ENCODE measurements at regions not wholly inside any gene's neighbourhood (a gene's known extent, or its start where the extent isn't known, plus 50 kb on each side); places are given as distances from the start of the nearest gene placed in this dataset.
"Not testable (repeated sequence)": the region's sequence is repeated elsewhere in the genome, so short reads cannot be mapped to it uniquely, and the experiment has no call there.

DNA sequence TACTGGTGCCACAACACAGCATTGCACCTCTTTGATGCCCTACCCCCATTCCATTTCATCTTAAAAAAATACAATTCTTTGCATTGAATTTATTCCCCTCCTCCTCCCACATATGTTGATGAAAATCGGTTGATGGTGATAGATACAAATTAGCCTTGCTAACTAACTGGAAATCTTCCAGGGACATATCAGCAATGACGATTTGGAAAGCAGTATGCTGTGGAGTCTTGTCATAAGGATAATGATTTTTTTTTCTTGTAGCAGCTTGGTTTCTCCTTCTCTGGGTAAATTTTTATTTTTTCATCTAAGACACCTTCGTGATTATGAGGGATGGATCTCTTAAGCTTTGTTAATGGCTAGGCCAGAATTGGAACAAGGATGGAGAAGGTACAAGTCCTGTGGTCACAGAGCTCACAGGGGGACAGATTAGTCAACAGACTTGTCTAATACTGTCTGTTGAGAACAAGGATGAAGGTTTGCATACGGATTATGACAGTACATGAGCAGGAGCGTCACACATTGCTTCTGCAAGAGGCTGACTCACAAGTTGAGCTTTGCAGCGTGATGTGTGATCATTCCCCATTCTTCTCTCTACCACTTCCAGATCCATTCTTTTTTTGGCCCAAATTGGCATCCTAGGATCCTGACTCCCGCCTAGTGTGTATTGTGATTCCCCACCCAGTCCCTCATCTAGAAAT, 233.1 kb upstream of the FERMT1 start:
- H3K27ac ChIP-seq (ENCODE audit: low read depth in 1 of 2, low read length in 1 of 2), result no peak overlapping the region
- no peak overlapping the region for H3K4me3 ChIP-seq (ENCODE audit: low read length in 2 of 2)
- no peaks in the 10 kb centered on the region for H3K36me3 ChIP-seq (ENCODE audit: control insufficient read depth in 2 of 2, insufficient read depth in 2 of 2, low read length in 1 of 2)
- no peak for DNase-seq (ENCODE audit: low read depth in 6 of 9, low spot score in 9 of 9)
- WGBS, result 90% methylated on average over 7 of the region's 7 CpGs
- no peaks in the 10 kb centered on the region for H3K4me1 ChIP-seq (ENCODE audit: control insufficient read depth in 2 of 2, insufficient read depth in 2 of 2, low read length in 2 of 2)
- H3K9me3 ChIP-seq (ENCODE audit: control insufficient read depth in 2 of 2, insufficient read depth in 1 of 2, low read length in 1 of 2), result no peaks in the 10 kb centered on the region
- H3K27me3 ChIP-seq (ENCODE audit: control insufficient read depth in 2 of 2, insufficient read depth in 1 of 2, low read length in 1 of 2), result no peaks in the 10 kb centered on the region

DNA sequence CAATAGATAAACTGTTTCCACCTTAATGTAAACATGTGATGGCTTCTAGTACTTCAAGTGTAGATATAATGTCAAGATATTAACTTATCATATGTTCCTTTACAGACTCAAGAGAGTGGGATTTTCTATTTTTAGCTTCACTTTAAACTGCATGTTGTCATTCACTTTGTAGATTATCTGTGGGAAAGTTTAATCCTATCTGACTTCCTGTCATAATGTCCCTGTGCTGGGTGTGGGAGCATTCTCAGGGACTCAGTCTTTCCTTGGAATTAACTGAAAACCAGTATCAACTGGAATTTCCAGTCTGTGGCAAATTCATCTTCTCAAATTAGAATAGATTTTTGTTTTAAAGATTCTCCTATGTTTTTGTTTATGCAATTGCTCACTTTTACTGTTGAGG, 226.1 kb upstream of the FERMT1 start:
- H3K27ac ChIP-seq (ENCODE audit: low read depth in 1 of 2, low read length in 1 of 2), result no peak overlapping the region
- H3K9me3 ChIP-seq (ENCODE audit: control insufficient read depth in 2 of 2, insufficient read depth in 1 of 2, low read length in 1 of 2), result no peaks in the 10 kb centered on the region
- H3K27me3 ChIP-seq (ENCODE audit: control insufficient read depth in 2 of 2, insufficient read depth in 1 of 2, low read length in 1 of 2), result no peaks in the 10 kb centered on the region
- H3K4me3 ChIP-seq (ENCODE audit: low read length in 2 of 2), result no peak overlapping the region
- DNase-seq (ENCODE audit: low read depth in 6 of 9, low spot score in 9 of 9), result no peak
- no peaks in the 10 kb centered on the region for H3K4me1 ChIP-seq (ENCODE audit: control insufficient read depth in 2 of 2, insufficient read depth in 2 of 2, low read length in 2 of 2)
- H3K36me3 ChIP-seq (ENCODE audit: control insufficient read depth in 2 of 2, insufficient read depth in 2 of 2, low read length in 1 of 2), result no peaks in the 10 kb centered on the region

DNA sequence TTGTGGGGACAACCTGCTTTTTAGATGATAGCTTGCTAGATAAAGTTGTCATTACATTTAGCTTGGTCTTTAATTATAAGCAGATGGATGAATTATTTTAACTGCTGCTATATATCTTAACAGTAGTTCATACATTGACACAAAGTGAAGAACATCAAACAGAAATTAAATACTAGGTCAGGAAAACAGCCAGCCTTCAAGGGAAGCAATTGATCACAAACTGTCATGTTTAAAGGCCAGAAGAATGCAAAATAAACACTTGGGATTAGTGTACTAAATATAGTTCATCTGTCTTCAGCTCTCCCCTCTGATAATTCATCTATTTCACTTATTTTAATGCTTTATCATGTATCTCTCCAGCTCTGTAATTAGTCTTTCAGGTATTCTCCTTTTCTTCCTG, 225.1 kb upstream of the FERMT1 start:
- H3K4me1 ChIP-seq (ENCODE audit: control insufficient read depth in 2 of 2, insufficient read depth in 2 of 2, low read length in 2 of 2), result no peaks in the 10 kb centered on the region
- no peaks in the 10 kb centered on the region for H3K36me3 ChIP-seq (ENCODE audit: control insufficient read depth in 2 of 2, insufficient read depth in 2 of 2, low read length in 1 of 2)
- H3K9me3 ChIP-seq (ENCODE audit: control insufficient read depth in 2 of 2, insufficient read depth in 1 of 2, low read length in 1 of 2), result no peaks in the 10 kb centered on the region
- H3K27ac ChIP-seq (ENCODE audit: low read depth in 1 of 2, low read length in 1 of 2), result no peak overlapping the region
- no peak overlapping the region for H3K4me3 ChIP-seq (ENCODE audit: low read length in 2 of 2)
- no peaks in the 10 kb centered on the region for H3K27me3 ChIP-seq (ENCODE audit: control insufficient read depth in 2 of 2, insufficient read depth in 1 of 2, low read length in 1 of 2)
- no peak for DNase-seq (ENCODE audit: low read depth in 6 of 9, low spot score in 9 of 9)

DNA sequence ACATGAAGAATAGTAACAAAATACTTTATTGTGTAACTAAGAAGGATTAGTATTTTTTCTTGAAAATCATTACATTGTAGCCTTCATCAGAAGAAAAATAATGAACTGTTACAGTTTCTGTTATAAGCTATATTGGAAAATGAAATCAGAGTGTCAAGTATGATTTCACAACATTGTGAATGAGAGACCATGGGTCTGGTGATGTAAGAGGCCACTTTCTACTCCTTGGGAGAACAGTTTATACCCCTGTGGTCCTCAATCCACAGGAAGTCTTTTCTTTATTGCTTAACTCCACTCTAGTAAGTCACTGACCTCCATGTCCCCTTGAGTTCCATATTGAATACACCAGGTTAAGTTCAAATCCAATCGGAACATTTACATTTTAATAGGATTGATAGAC, 218.7 kb upstream of the FERMT1 start:
- Histone ChIP-seq H3K36me3 (ENCODE audit: control insufficient read depth in 2 of 2, insufficient read depth in 2 of 2, low read length in 1 of 2) (no peaks in the 10 kb centered on the region), H3K9me3 (ENCODE audit: control insufficient read depth in 2 of 2, insufficient read depth in 1 of 2, low read length in 1 of 2) (no peaks in the 10 kb centered on the region), H3K27ac (ENCODE audit: low read depth in 1 of 2, low read length in 1 of 2) (no peak overlapping the region), H3K27me3 (ENCODE audit: control insufficient read depth in 2 of 2, insufficient read depth in 1 of 2, low read length in 1 of 2) (no peaks in the 10 kb centered on the region), H3K4me3 (ENCODE audit: low read length in 2 of 2) (no peak overlapping the region), H3K4me1 (ENCODE audit: control insufficient read depth in 2 of 2, insufficient read depth in 2 of 2, low read length in 2 of 2) (no peaks in the 10 kb centered on the region)
- DNase-seq (ENCODE audit: low read depth in 6 of 9, low spot score in 9 of 9), result no peak
- 97% methylated on average over 1 of the region's 1 CpG for WGBS

DNA sequence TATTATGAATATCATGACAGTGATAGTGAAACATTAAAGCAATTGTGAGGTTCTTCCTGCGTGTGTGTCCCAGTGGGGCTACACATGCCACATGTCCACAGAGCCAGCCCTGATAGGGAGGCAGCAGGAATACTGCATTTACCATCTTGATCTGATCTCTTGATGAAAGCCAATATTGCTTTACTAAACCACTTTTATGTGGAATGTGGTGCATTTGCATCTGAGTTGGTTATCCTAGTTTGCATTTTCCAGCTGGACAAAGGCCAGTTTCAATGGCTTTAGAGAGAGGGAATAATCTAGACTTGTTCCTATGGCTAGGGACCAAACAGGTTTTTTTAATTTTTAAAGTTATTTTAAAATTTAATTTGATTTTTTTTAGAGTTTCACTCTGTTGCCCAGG, 216.3 kb upstream of the FERMT1 start:
- H3K36me3 ChIP-seq (ENCODE audit: control insufficient read depth in 2 of 2, insufficient read depth in 2 of 2, low read length in 1 of 2), result no peaks in the 10 kb centered on the region
- no peak for DNase-seq (ENCODE audit: low read depth in 6 of 9, low spot score in 9 of 9)
- H3K9me3 ChIP-seq (ENCODE audit: control insufficient read depth in 2 of 2, insufficient read depth in 1 of 2, low read length in 1 of 2), result no peaks in the 10 kb centered on the region
- no peak overlapping the region for H3K27ac ChIP-seq (ENCODE audit: low read depth in 1 of 2, low read length in 1 of 2)
- H3K4me1 ChIP-seq (ENCODE audit: control insufficient read depth in 2 of 2, insufficient read depth in 2 of 2, low read length in 2 of 2), result no peaks in the 10 kb centered on the region
- H3K27me3 ChIP-seq (ENCODE audit: control insufficient read depth in 2 of 2, insufficient read depth in 1 of 2, low read length in 1 of 2), result no peaks in the 10 kb centered on the region
- no peak overlapping the region for H3K4me3 ChIP-seq (ENCODE audit: low read length in 2 of 2)
- 93% methylated on average over 1 of the region's 1 CpG for WGBS

DNA sequence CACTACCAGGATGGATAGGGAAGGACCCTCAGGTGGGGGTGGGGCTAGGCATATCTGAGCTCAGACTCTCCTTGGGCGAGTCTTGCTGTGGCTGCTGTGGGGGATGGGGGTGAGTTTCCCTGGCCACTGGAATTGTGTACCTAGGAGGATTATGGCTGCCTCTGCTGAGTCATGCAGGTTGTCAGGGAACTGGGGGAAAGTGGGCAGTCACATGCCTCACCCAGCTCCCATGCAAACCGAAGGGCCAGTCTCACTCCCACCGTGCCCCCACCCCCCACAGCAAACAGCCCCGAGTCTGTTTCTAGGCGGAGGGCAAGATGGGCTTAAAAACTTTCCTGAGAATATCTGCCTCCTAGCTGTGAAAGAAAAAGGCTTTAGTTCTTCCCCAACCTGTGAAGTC, 210.3 kb upstream of the FERMT1 start:
- Histone ChIP-seq H3K27ac (ENCODE audit: low read depth in 1 of 2, low read length in 1 of 2) (no peak overlapping the region), H3K4me3 (ENCODE audit: low read length in 2 of 2) (no peak overlapping the region), H3K36me3 (ENCODE audit: control insufficient read depth in 2 of 2, insufficient read depth in 2 of 2, low read length in 1 of 2) (no peaks in the 10 kb centered on the region), H3K4me1 (ENCODE audit: control insufficient read depth in 2 of 2, insufficient read depth in 2 of 2, low read length in 2 of 2) (no peaks in the 10 kb centered on the region), H3K9me3 (ENCODE audit: control insufficient read depth in 2 of 2, insufficient read depth in 1 of 2, low read length in 1 of 2) (no peaks in the 10 kb centered on the region), H3K27me3 (ENCODE audit: control insufficient read depth in 2 of 2, insufficient read depth in 1 of 2, low read length in 1 of 2) (no peaks in the 10 kb centered on the region)
- DNase-seq (ENCODE audit: low read depth in 6 of 9, low spot score in 9 of 9), result no peak
- 90% methylated on average over 5 of the region's 5 CpGs for WGBS

DNA sequence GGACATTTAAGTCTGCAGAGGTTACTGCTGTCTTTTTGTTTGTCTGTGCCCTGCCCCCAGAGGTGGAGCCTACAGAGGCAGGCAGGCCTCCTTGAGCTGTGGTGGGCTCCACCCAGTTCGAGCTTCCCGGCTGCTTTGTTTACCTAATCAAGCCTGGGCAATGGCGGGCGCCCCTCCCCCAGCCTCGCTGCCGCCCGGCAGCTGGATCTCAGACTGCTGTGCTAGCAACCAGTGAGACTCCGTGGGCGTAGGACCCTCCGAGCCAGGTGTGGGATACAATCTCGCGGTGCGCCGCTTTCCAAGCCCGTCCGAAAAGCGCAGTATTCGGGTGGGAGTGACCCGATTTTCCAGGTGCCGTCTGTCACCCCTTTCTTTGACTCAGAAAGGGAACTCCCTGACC, 198.4 kb upstream of the FERMT1 start:
- not testable (repeated sequence) for H3K4me1 ChIP-seq (ENCODE audit: control insufficient read depth in 2 of 2, insufficient read depth in 2 of 2, low read length in 2 of 2); H3K27me3 ChIP-seq (ENCODE audit: control insufficient read depth in 2 of 2, insufficient read depth in 1 of 2, low read length in 1 of 2); H3K36me3 ChIP-seq (ENCODE audit: control insufficient read depth in 2 of 2, insufficient read depth in 2 of 2, low read length in 1 of 2); DNase-seq (ENCODE audit: low read depth in 6 of 9, low spot score in 9 of 9); H3K9me3 ChIP-seq (ENCODE audit: control insufficient read depth in 2 of 2, insufficient read depth in 1 of 2, low read length in 1 of 2); H3K27ac ChIP-seq (ENCODE audit: low read depth in 1 of 2, low read length in 1 of 2); H3K4me3 ChIP-seq (ENCODE audit: low read length in 2 of 2)
- WGBS, result 79% methylated on average over 12 of the region's 20 CpGs

DNA sequence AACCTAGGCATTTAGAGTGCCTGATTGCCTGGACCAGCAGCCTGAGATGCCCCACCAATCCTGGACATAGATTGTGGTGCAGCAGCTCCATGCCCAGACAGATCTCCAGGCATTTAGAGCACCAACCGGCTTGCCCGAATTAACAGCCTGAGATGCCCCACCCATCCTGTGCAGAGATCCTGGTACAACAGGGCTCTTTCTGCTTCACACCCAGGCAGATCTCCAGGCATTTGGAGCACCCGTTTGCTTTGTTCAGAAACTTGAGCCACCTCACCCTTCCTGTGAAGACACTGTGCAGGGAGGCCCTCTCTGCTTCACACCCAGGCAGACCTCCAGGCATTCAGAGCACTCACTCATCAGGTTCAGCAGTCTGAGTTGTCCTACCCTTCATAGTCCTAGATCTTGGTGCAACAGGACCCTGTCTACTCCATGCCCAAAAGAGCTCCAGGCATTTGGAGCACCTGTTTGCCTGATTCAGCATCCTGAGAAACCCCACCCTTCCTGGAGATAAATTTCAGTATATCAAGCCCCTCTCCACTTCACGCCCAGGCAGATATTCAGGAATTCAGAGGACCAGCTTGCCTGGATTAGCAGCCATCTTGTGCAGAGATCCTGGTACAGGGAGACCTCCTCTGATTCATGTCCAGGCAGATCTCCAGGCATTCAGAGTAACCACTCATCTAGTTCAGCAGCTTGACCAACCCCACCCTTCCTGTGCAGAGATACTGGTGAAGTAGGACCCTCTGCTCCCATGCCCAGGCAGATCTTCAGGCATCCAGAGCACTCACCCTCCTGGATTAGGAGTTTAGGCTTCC, 189.2 kb upstream of the FERMT1 start:
- Histone ChIP-seq H3K27ac (ENCODE audit: low read depth in 1 of 2, low read length in 1 of 2) (no peak overlapping the region), H3K4me3 (ENCODE audit: low read length in 2 of 2) (no peak overlapping the region), H3K9me3 (ENCODE audit: control insufficient read depth in 2 of 2, insufficient read depth in 1 of 2, low read length in 1 of 2) (peaks cover 0 to 5% of the 10 kb centered on the region in 2 donors), H3K36me3 (ENCODE audit: control insufficient read depth in 2 of 2, insufficient read depth in 2 of 2, low read length in 1 of 2) (no peaks in the 10 kb centered on the region), H3K27me3 (ENCODE audit: control insufficient read depth in 2 of 2, insufficient read depth in 1 of 2, low read length in 1 of 2) (no peaks in the 10 kb centered on the region), H3K4me1 (ENCODE audit: control insufficient read depth in 2 of 2, insufficient read depth in 2 of 2, low read length in 2 of 2) (no peaks in the 10 kb centered on the region)
- WGBS, result 92% methylated on average over 4 of the region's 4 CpGs
- no peak for DNase-seq (ENCODE audit: low read depth in 6 of 9, low spot score in 9 of 9)

DNA sequence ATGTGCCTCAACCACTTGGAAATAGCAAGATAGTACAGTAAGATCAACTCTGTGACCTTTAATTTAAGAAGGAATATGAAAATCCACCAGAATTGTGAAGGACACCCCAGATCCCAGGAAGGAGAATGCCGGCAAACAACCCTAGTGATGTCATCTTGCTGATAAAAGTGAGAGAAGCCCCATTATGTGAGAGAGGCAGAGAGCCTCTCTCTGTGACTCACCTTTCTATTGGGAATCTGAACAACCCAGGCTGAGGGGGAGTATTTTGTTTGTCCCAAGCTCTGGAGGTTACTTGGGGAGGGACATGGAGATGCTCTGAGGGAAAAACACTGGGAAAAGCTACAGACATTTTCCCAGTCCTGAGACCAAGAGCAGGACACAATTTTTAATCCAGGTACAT, 188.3 kb upstream of the FERMT1 start:
- H3K36me3 ChIP-seq (ENCODE audit: control insufficient read depth in 2 of 2, insufficient read depth in 2 of 2, low read length in 1 of 2), result no peaks in the 10 kb centered on the region
- WGBS, result 98% methylated on average over 1 of the region's 1 CpG
- DNase-seq (ENCODE audit: low read depth in 6 of 9, low spot score in 9 of 9), result no peak
- no peaks in the 10 kb centered on the region for H3K4me1 ChIP-seq (ENCODE audit: control insufficient read depth in 2 of 2, insufficient read depth in 2 of 2, low read length in 2 of 2)
- H3K27ac ChIP-seq (ENCODE audit: low read depth in 1 of 2, low read length in 1 of 2), result no peak overlapping the region
- peaks cover 0 to 5% of the 10 kb centered on the region in 2 donors for H3K9me3 ChIP-seq (ENCODE audit: control insufficient read depth in 2 of 2, insufficient read depth in 1 of 2, low read length in 1 of 2)
- H3K27me3 ChIP-seq (ENCODE audit: control insufficient read depth in 2 of 2, insufficient read depth in 1 of 2, low read length in 1 of 2), result no peaks in the 10 kb centered on the region
- no peak overlapping the region for H3K4me3 ChIP-seq (ENCODE audit: low read length in 2 of 2)

Measured in thymus (tissue), 11 donors.